ENCODE measurements at regions not wholly inside any gene's neighbourhood (a gene's known extent, or its start where the extent isn't known, plus 50 kb on each side); places are given as distances from the start of the nearest gene placed in this dataset.

GRCh38 chr9:88798476-88798875, 192.8 kb upstream of the S1PR3 start:
- Histone ChIP-seq H3K4me1 (peaks cover 30% of the 10 kb centered on the region), H3K9me3 (replicated peaks) (peaks cover 3% of the 10 kb centered on the region), H3K4me3 (no peak overlapping the region), H3K27ac (replicated peaks) (no peak overlapping the region), H3K27me3 (ENCODE audit: low read depth) (no peaks in the 10 kb centered on the region), H3K36me3 (no peaks in the 10 kb centered on the region)
- intact Hi-C loops (cut with micrococcal nuclease): no loop called here
- DNase-seq: no peak
- no peak for TF ChIP-seq CTCF (IDR thresholded peaks at IDR 0.05; ENCODE audit: borderline replicate concordance)

- no peak for TF ChIP-seq CTCF (IDR thresholded peaks at IDR 0.05; ENCODE audit: borderline replicate concordance)
- Histone ChIP-seq H3K9me3 (replicated peaks) (peaks cover 3% of the 10 kb centered on the region), H3K36me3 (no peaks in the 10 kb centered on the region), H3K4me3 (no peak overlapping the region), H3K4me1 (peaks cover 30% of the 10 kb centered on the region), H3K27me3 (ENCODE audit: low read depth) (no peaks in the 10 kb centered on the region), H3K27ac (replicated peaks) (no peak overlapping the region)
- DNase-seq: no peak
- intact Hi-C loops (cut with micrococcal nuclease): no loop called here
Observed at GRCh38 chr9:88799541-88800328, 191.5 kb upstream of the S1PR3 start.

GRCh38 chr9:88800329-88800682, 191.0 kb upstream of the S1PR3 start:
- TF ChIP-seq CTCF (IDR thresholded peaks at IDR 0.05; ENCODE audit: borderline replicate concordance): no peak
- DNase-seq: no peak
- intact Hi-C loops (cut with micrococcal nuclease): no loop called here
- H3K27ac ChIP-seq (replicated peaks): no peak overlapping the region
- H3K36me3 ChIP-seq: no peaks in the 10 kb centered on the region
- H3K4me1 ChIP-seq: peaks cover 35% of the 10 kb centered on the region
- H3K27me3 ChIP-seq (ENCODE audit: low read depth): no peaks in the 10 kb centered on the region
- peaks cover 3% of the 10 kb centered on the region for H3K9me3 ChIP-seq (replicated peaks)
- no peak overlapping the region for H3K4me3 ChIP-seq

- DNase-seq: no peak
- H3K9me3 ChIP-seq (replicated peaks): peaks cover 3% of the 10 kb centered on the region
- intact Hi-C loops (cut with micrococcal nuclease): no loop called here
Observed at GRCh38 chr9:88801214-88801796, 190.0 kb upstream of the S1PR3 start.

GRCh38 chr9:88802533-88802932, 188.7 kb upstream of the S1PR3 start:
- Histone ChIP-seq H3K27ac (replicated peaks) (no peak overlapping the region), H3K4me3 (no peak overlapping the region), H3K4me1 (peaks cover 40% of the 10 kb centered on the region), H3K27me3 (ENCODE audit: low read depth) (no peaks in the 10 kb centered on the region), H3K9me3 (replicated peaks) (peaks cover 3% of the 10 kb centered on the region), H3K36me3 (no peaks in the 10 kb centered on the region)
- DNase-seq: no peak
- TF ChIP-seq CTCF (IDR thresholded peaks at IDR 0.05; ENCODE audit: borderline replicate concordance): no peak
- intact Hi-C loops (cut with micrococcal nuclease): no loop called here

More at GRCh38 chr9:88801214-88801796, 190.0 kb upstream of the S1PR3 start:
- TF ChIP-seq CTCF (IDR thresholded peaks at IDR 0.05; ENCODE audit: borderline replicate concordance): no peak
- Histone ChIP-seq H3K4me3 (no peak overlapping the region), H3K4me1 (peaks cover 40% of the 10 kb centered on the region), H3K27me3 (ENCODE audit: low read depth) (no peaks in the 10 kb centered on the region), H3K36me3 (no peaks in the 10 kb centered on the region), H3K27ac (replicated peaks) (no peak overlapping the region)
